ENCODE measurements at regions not wholly inside any gene's neighbourhood (a gene's known extent, or its start where the extent isn't known, plus 50 kb on each side); places are given as distances from the start of the nearest gene placed in this dataset.
"Not testable (repeated sequence)": the region's sequence is repeated elsewhere in the genome, so short reads cannot be mapped to it uniquely, and the experiment has no call there.

- DNase-seq, result no peak
- in situ Hi-C loops (cut with MboI; ENCODE audit: low pct_unique_long_range_greater_than_20kb, low sequenced_read_pairs), result no loop called here
Observed at GRCh38 chr12:67716817-67717216, 68.3 kb downstream of the DYRK2 start.

- in situ Hi-C loops (cut with MboI; ENCODE audit: low pct_unique_long_range_greater_than_20kb, low sequenced_read_pairs); DNase-seq: not testable (repeated sequence)
Observed at GRCh38 chr12:67719303-67719702, 70.8 kb downstream of the DYRK2 start.

GRCh38 chr12:67720351-67720856, 71.9 kb downstream of the DYRK2 start:
- peak; percentile 26 for DNase-seq
- in situ Hi-C loops (cut with MboI; ENCODE audit: low pct_unique_long_range_greater_than_20kb, low sequenced_read_pairs), result no loop called here

- in situ Hi-C loops (cut with MboI; ENCODE audit: low pct_unique_long_range_greater_than_20kb, low sequenced_read_pairs), result no loop called here
- DNase-seq, result no peak
Observed at GRCh38 chr12:67721248-67721647, 72.7 kb downstream of the DYRK2 start.

- in situ Hi-C loops (cut with MboI; ENCODE audit: low pct_unique_long_range_greater_than_20kb, low sequenced_read_pairs), result no loop called here
- no peak for DNase-seq
Observed at GRCh38 chr12:67722296-67722695, 73.8 kb downstream of the DYRK2 start.

- DNase-seq, result no peak
- in situ Hi-C loops (cut with MboI; ENCODE audit: low pct_unique_long_range_greater_than_20kb, low sequenced_read_pairs), result no loop called here
Observed at GRCh38 chr12:67726868-67727267, 78.3 kb downstream of the DYRK2 start.

- no peak for DNase-seq
- in situ Hi-C loops (cut with MboI; ENCODE audit: low pct_unique_long_range_greater_than_20kb, low sequenced_read_pairs), result no loop called here
Observed at GRCh38 chr12:67727702-67728666, 79.4 kb downstream of the DYRK2 start.

GRCh38 chr12:67732857-67733256, 84.3 kb downstream of the DYRK2 start:
- in situ Hi-C loops (cut with MboI; ENCODE audit: low pct_unique_long_range_greater_than_20kb, low sequenced_read_pairs), result no loop called here
- no peak for DNase-seq

- in situ Hi-C loops (cut with MboI; ENCODE audit: low pct_unique_long_range_greater_than_20kb, low sequenced_read_pairs), result no loop called here
- no peak for DNase-seq
Observed at GRCh38 chr12:67735868-67736267, 87.3 kb downstream of the DYRK2 start.

GRCh38 chr12:67740711-67741110, 92.2 kb downstream of the DYRK2 start:
- DNase-seq, result no peak
- in situ Hi-C loops (cut with MboI; ENCODE audit: low pct_unique_long_range_greater_than_20kb, low sequenced_read_pairs), result no loop called here

GRCh38 chr12:67741270-67741669, 92.7 kb downstream of the DYRK2 start:
- in situ Hi-C loops (cut with MboI; ENCODE audit: low pct_unique_long_range_greater_than_20kb, low sequenced_read_pairs), result no loop called here
- no peak for DNase-seq

GRCh38 chr12:67742461-67742860, 93.9 kb downstream of the DYRK2 start:
- in situ Hi-C loops (cut with MboI; ENCODE audit: low pct_unique_long_range_greater_than_20kb, low sequenced_read_pairs), result no loop called here

GRCh38 chr12:67747869-67748742, 99.6 kb downstream of the DYRK2 start:
- no peak for DNase-seq
- in situ Hi-C loops (cut with MboI; ENCODE audit: low pct_unique_long_range_greater_than_20kb, low sequenced_read_pairs), result no loop called here

More at GRCh38 chr12:67742461-67742860, 93.9 kb downstream of the DYRK2 start:
- DNase-seq, result no peak

- DNase-seq, result no peak
- in situ Hi-C loops (cut with MboI; ENCODE audit: low pct_unique_long_range_greater_than_20kb, low sequenced_read_pairs), result no loop called here
Observed at GRCh38 chr12:67748743-67749040, 100.1 kb downstream of the DYRK2 start.

GRCh38 chr12:67750513-67751183, 102.1 kb downstream of the DYRK2 start:
- in situ Hi-C loops (cut with MboI; ENCODE audit: low pct_unique_long_range_greater_than_20kb, low sequenced_read_pairs), result no loop called here
- DNase-seq, result no peak

- in situ Hi-C loops (cut with MboI; ENCODE audit: low pct_unique_long_range_greater_than_20kb, low sequenced_read_pairs), result no loop called here
- DNase-seq, result no peak
Observed at GRCh38 chr12:67751381-67751928, 102.9 kb downstream of the DYRK2 start.

GRCh38 chr12:67752226-67752732, 103.7 kb downstream of the DYRK2 start:
- in situ Hi-C loops (cut with MboI; ENCODE audit: low pct_unique_long_range_greater_than_20kb, low sequenced_read_pairs), result no loop called here
- DNase-seq, result no peak

GRCh38 chr12:67754933-67755697, 106.6 kb downstream of the DYRK2 start:
- no peak for DNase-seq
- in situ Hi-C loops (cut with MboI; ENCODE audit: low pct_unique_long_range_greater_than_20kb, low sequenced_read_pairs), result no loop called here

Measured in KBM-7 (cell line).